Keratinocyte (primary cell): ENCODE measurements at regions not wholly inside any gene's neighbourhood (a gene's known extent, or its start where the extent isn't known, plus 50 kb on each side); places are given as distances from the start of the nearest gene placed in this dataset.

ENCODE experiments used
- DNase-seq: peaks from one replicate; pipeline ENCODE4 v3.0.0-alpha.2; 2011; ENCODE audit warnings: low read depth, missing footprints, low spot score
- FAIRE-seq: peaks from 2 replicates; lab custom pipeline; 2011; peaks lifted over from hg19 to GRCh38; lab: Jason Lieb, UNC
- H2AFZ ChIP-seq: 2 replicates; pipeline ENCODE4 v1.6.0; 2012; ENCODE audit warnings: low read length, control low read depth, inconsistent platforms; ENCODE audit not compliant: control insufficient read depth
- H3K27ac ChIP-seq: 2 replicates; pipeline ENCODE4 v1.5.1; 2011; ENCODE audit warnings: low read length; ENCODE audit not compliant: control insufficient read depth, insufficient read depth
- H3K27me3 ChIP-seq: 3 replicates; pipeline ENCODE4 v1.6.0; 2011; ENCODE audit warnings: low read length; ENCODE audit not compliant: control insufficient read depth, insufficient read depth; ENCODE audit errors: extremely low read depth
- H3K36me3 ChIP-seq, 2 experiments: 2 replicates in 1 of 2; 3 replicates in 1 of 2; pipeline ENCODE4 v1.5.1; 2011; ENCODE audit warnings: low read length in 2 of 2, mild to moderate bottlenecking in 1 of 2; ENCODE audit not compliant: control insufficient read depth in 2 of 2, insufficient read depth in 2 of 2; ENCODE audit errors: extremely low read depth in 1 of 2
- H3K4me1 ChIP-seq: 3 replicates; pipeline ENCODE4 v1.5.1; 2011; ENCODE audit warnings: low read length; ENCODE audit not compliant: control insufficient read depth, insufficient read depth; ENCODE audit errors: extremely low read depth
- H3K4me2 ChIP-seq: 3 replicates; pipeline ENCODE4 v1.6.0; 2011; ENCODE audit warnings: low read depth, low read length; ENCODE audit not compliant: control insufficient read depth, insufficient read depth; ENCODE audit errors: extremely low read depth
- H3K4me3 ChIP-seq, 3 experiments: fragments of 200-600 bp in 1 of 3; sonication (generic) in 1 of 3; 2 replicates in 2 of 3; 3 replicates in 1 of 3; pipeline ENCODE4 v1.5.1; 2011 to 2016; ENCODE audit warnings: low read length in 3 of 3, mild to moderate bottlenecking in 3 of 3, control low read depth in 2 of 3, inconsistent platforms in 1 of 3, low read depth in 1 of 3, mixed read lengths in 1 of 3, mixed run types in 1 of 3, moderate library complexity in 1 of 3; ENCODE audit not compliant: control insufficient read depth in 2 of 3, insufficient read depth in 2 of 3; ENCODE audit errors: extremely low read depth in 1 of 3
- H3K79me2 ChIP-seq: 2 replicates; pipeline ENCODE4 v1.6.0; 2012; ENCODE audit warnings: low read length; ENCODE audit not compliant: control insufficient read depth, insufficient read depth
- H3K9ac ChIP-seq: 3 replicates; pipeline ENCODE4 v1.6.0; 2011; ENCODE audit warnings: low read length; ENCODE audit not compliant: control insufficient read depth, insufficient read depth; ENCODE audit errors: extremely low read depth
- H3K9me1 ChIP-seq: 3 replicates; pipeline ENCODE4 v1.6.0; 2011; ENCODE audit warnings: low read length; ENCODE audit not compliant: control insufficient read depth, insufficient read depth; ENCODE audit errors: extremely low read depth
- H3K9me3 ChIP-seq: 2 replicates; pipeline ENCODE4 v1.5.1; 2012; ENCODE audit warnings: low read depth, low read length; ENCODE audit not compliant: control insufficient read depth
- H4K20me1 ChIP-seq: 3 replicates; pipeline ENCODE4 v1.6.0; 2011; ENCODE audit warnings: low read length; ENCODE audit not compliant: control insufficient read depth, insufficient read depth; ENCODE audit errors: extremely low read depth
- CTCF ChIP-seq, 3 experiments: IDR thresholded peaks in 1 of 3; conservative IDR thresholded peaks in 1 of 3; optimal IDR thresholded peaks in 1 of 3; 2 replicates in 2 of 3; 3 replicates in 1 of 3; pipeline versions ENCODE3 to v1.5.1; 2011; ENCODE audit warnings: low read length in 3 of 3, mild to moderate bottlenecking in 3 of 3, moderate library complexity in 2 of 3, control low read depth in 1 of 3, inconsistent platforms in 1 of 3; ENCODE audit not compliant: insufficient read depth in 2 of 3; ENCODE audit errors: extremely low read depth in 1 of 3
- EZH2 ChIP-seq: IDR thresholded peaks from one replicate; pipeline ENCODE4 v1.6.1; 2012; ENCODE audit warnings: inconsistent platforms, mild to moderate bottlenecking, low read length, moderate library complexity
- dilution Hi-C: fragments of 300-500 bp; cut with MboI; formaldehyde crosslinking; loops from one replicate; pipeline ENCODE4 v1.7.0; 2020; ENCODE audit warnings: low sequenced_read_pairs; ENCODE audit not compliant: extremely low pct_ligation_motif_present

- Histone ChIP-seq H3K27ac (no peak overlapping the region), H3K79me2 (no peaks in the 10 kb centered on the region), H3K4me1 (no peaks in the 10 kb centered on the region), H2AFZ (no peak overlapping the region), H3K9ac (no peak overlapping the region), H3K9me3 (no peaks in the 10 kb centered on the region), H4K20me1 (no peaks in the 10 kb centered on the region), H3K27me3 (no peaks in the 10 kb centered on the region), H3K9me1 (no peaks in the 10 kb centered on the region), H3K4me3 (no peak overlapping the region), H3K4me2 (no peak overlapping the region), H3K36me3 (no peaks in the 10 kb centered on the region)
- TF ChIP-seq EZH2 (no peak), CTCF (optimal IDR thresholded peaks at IDR 0.05 in 1 of 3, IDR thresholded peaks at IDR 0.05 in 1 of 3, conservative IDR thresholded peaks at IDR 0.05 in 1 of 3; ENCODE audit: extremely low read depth in 1 of 3, insufficient read depth in 2 of 3, low read length in 3 of 3) (no peak)
- FAIRE-seq (no peak), DNase-seq (no peak)
- dilution Hi-C loops, result no loop called here
These were observed 301.9 kb upstream of the KYNU start for GRCh38 chr2:142575561-142575960.

GRCh38 chr2:142574388-142574787 is 303.1 kb upstream of the KYNU start:
- H3K27ac ChIP-seq, result no peak overlapping the region
- H3K9ac ChIP-seq, result no peak overlapping the region
- H3K79me2 ChIP-seq, result no peaks in the 10 kb centered on the region
- no peaks in the 10 kb centered on the region for H3K9me3 ChIP-seq
- no peak for TF ChIP-seq CTCF (optimal IDR thresholded peaks at IDR 0.05 in 1 of 3, IDR thresholded peaks at IDR 0.05 in 1 of 3, conservative IDR thresholded peaks at IDR 0.05 in 1 of 3; ENCODE audit: extremely low read depth in 1 of 3, insufficient read depth in 2 of 3, low read length in 3 of 3)
- no peak for TF ChIP-seq EZH2
- H4K20me1 ChIP-seq, result no peaks in the 10 kb centered on the region
- H3K4me3 ChIP-seq, result no peak overlapping the region
- no peaks in the 10 kb centered on the region for H3K4me1 ChIP-seq
- dilution Hi-C loops, result no loop called here
- H3K9me1 ChIP-seq, result no peaks in the 10 kb centered on the region
- no peak for DNase-seq
- H3K27me3 ChIP-seq, result no peaks in the 10 kb centered on the region
- no peaks in the 10 kb centered on the region for H3K36me3 ChIP-seq
- no peak for FAIRE-seq
- no peak overlapping the region for H3K4me2 ChIP-seq
- H2AFZ ChIP-seq, result no peak overlapping the region
